ENCODE measurements at regions not wholly inside any gene's neighbourhood (a gene's known extent, or its start where the extent isn't known, plus 50 kb on each side); places are given as distances from the start of the nearest gene placed in this dataset.

DNA sequence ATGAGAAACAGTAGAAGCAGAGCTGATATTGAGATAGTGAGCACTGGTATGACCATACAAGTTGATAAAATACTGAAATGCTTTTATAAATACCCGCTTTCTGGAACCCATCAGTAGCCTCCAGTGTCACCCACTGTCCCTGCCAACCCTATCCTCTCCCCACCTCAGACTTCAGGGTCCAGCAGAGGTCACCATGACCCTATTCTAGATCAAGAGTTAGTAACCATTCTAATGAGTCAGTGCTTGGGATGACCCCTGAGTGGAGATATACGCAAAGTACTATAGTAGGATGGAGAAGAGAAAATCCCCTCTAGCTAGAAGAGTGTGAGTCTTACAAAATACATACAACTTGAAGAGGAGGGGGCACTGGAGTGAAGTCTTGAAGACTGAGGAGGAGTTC is 297.9 kb upstream of the BRINP1 start:
- intact Hi-C loops (cut with micrococcal nuclease) = no loop called here

DNA sequence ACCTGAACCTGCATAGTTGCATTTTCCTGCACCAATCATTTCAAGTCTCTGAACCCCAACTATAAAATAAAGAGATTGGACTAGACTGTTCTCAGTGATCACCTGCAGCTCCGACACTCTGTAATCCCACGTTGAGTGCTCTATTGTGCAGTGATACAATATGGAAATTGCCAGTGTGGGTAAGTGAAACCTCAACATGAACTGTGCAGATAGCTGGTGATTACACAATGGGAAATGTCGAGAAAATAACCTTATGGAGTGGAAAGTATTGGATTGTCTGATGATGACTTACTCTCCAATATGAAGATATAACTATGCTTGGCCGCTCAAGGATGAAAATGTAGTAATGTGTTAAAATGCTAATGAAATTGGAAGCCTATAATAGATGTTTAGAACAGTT is 293.1 kb upstream of the BRINP1 start:
- intact Hi-C loops (cut with micrococcal nuclease) = no loop called here

DNA sequence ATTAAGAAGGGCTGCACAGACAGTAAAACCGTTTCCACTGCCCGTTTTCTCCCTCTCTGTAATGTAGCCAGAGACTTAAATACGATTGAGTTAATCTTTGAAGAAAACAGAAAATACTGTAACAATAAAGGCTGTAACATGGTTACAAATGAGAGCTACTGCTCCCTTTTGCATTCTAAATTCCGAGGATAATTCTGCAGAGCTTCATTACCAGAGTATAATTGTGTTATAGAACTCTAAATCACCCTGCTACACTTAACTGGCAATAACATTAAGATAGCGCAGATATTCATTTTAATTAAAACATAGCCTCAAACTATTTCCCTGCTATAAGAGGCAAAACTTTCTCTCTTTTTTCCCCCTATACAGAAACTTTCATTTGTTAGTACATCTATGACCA is 283.7 kb upstream of the BRINP1 start:
- intact Hi-C loops (cut with micrococcal nuclease) = no loop called here

GRCh38 chr9:119649205-119649604 is 280.0 kb upstream of the BRINP1 start:
- intact Hi-C loops (cut with micrococcal nuclease) = no loop called here

- intact Hi-C loops (cut with micrococcal nuclease) = no loop called here
Observed at GRCh38 chr9:119639287-119639955, 270.2 kb upstream of the BRINP1 start.

DNA sequence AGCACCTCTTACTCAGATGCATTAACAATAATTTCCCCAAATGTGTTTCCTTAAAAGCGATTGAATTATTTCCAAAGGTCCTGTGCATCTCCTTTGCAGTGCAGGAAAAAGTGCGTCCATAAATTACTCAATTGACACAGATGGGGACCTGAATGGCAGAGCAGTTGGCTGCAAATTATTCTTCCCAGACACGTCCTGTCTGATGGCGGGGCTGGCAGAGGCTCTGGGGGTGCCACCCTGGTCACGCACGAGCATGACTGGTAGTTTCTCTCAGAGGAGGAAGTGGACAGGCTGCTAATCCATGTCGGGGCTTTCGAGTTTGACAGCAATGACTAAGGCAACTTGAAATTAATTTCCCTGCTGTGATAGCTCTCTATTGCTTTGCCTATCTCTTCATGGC is 264.8 kb upstream of the BRINP1 start:
- intact Hi-C loops (cut with micrococcal nuclease) = no loop called here

DNA sequence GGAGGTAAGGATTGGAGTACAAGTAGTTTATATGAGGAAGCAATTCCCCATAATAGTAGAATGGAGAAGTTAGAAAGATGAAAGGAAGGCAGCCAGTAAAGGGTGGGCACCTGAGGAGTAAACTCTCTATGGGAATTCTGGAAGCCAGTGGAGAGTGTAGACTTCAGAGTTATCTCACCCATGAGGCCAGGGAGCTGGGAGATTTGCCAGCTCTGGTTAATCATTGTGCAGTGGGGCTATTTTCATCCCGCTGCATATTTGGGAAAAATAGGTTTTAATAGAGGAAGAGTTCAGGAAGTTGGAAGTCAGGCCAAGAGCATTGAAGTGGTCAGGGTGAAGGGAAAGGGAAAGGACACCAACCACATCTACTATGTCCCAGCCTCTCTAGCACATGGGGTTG is 242.3 kb upstream of the BRINP1 start:
- intact Hi-C loops (cut with micrococcal nuclease) = no loop called here

DNA sequence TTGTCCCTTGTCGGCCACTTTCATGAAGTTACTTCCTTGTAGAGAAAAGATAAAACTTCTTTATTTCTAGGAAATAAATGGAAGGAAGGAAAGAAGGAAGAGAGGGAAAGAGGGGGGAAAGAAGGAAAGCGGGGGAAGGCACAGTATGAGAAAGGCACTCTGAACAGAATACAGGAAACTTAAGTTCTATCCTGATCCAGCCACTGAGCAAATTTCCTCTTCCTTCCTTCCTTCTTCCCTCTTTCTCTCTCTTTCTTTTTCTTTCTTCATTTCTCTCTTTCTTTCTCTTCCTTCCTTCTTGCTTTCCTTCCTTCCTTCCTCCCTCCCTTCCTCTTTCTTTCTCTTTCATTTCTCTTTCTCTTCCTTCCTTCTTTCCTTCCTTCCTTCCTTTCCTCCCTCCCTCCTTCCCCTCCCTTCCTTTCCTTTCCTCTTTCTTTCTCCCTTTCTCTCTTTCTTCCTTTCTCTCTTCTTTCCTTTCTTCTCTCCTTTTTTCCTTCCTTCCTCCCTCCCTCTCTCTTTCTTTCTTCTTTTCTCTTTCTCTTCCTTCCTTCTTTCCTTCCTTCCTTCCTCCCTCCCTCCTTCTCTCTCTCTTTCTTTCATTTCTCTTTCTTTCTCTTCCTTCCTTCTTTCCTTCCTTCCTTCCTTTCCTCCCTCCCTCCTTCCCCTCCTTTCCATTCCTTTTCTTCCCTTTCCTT is 240.2 kb upstream of the BRINP1 start:
- intact Hi-C loops (cut with micrococcal nuclease) = no loop called here

DNA sequence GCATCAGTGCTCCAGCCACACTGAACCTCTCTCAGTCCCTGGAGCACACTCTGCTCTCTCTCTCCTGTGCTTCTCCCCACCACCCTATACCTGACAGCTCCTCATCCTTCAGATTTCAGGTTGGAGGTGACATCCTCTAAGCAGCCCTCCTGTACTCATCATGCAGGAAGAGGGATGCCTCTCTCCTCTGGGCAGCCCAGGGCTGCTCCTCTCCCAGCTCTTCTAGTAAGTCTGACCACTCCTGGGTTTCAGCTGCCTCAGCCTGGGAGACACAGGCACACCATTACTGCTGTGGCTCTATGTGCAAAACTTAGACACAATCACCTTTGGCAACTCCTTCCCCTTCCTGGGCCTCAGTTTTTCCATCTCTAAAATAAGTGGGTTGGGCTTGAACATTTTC is 232.4 kb upstream of the BRINP1 start:
- intact Hi-C loops (cut with micrococcal nuclease) = no loop called here

DNA sequence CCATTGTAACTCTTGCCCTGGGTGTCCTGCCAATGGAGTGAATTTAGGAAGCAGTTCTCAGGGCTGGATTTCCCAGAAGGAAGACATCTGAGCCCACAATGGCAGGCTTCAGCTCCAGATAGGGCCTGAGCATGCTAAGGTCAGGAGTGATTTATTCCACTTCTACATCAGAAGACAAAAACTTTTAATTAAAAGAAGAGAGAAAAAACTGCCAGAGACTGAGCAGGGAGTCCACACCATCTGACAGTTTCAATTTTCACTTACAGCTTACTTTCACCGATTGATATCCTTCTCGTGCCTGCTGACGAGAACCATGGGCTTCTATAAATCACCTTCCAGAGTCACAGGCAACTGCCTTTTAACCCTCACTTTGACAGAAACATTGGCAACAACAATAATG is 228.3 kb upstream of the BRINP1 start:
- intact Hi-C loops (cut with micrococcal nuclease) = no loop called here

- intact Hi-C loops (cut with micrococcal nuclease) = no loop called here
Observed at GRCh38 chr9:119596703-119597102, 227.5 kb upstream of the BRINP1 start.

DNA sequence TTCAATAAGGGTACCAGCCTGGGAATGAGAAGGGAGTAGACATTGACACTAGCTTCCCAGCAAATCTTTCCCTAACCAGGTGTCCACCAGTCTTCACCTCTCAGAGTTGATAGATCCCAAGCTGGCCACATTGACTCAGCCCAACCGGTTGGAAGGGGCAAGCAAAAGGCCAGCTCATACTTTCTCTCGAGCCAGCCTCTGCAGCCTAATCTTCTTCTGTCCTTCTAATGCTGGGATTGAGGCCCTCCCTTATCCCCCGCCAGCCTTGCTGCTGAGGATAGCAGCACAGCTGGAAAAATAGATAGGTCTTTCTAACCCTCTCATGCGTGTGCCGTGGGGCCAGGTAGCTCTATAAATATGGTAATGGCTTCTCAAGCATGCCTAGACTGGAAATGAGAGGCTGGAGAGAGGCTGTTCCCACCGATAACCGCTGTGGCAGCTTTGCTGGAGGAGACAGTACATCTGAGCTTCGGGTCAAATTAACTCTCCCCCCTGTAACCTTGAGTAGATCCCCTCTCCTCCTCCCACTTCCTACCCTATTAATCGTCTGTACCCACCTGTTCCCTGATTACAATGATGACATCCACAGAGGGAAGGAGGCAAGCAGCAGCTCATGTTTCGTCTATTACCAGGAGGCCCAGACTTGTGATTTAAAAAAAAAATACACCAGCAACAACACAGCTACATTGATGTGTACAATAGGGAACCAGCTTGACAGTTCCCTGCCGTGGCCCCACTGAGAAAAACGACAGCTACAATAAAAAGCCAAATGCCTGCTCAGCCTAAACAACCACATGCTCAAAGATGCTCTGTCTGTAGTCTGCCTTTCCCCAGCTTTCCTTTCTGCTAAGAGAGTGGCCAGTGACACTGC is 219.9 kb upstream of the BRINP1 start:
- intact Hi-C loops (cut with micrococcal nuclease) = no loop called here

DNA sequence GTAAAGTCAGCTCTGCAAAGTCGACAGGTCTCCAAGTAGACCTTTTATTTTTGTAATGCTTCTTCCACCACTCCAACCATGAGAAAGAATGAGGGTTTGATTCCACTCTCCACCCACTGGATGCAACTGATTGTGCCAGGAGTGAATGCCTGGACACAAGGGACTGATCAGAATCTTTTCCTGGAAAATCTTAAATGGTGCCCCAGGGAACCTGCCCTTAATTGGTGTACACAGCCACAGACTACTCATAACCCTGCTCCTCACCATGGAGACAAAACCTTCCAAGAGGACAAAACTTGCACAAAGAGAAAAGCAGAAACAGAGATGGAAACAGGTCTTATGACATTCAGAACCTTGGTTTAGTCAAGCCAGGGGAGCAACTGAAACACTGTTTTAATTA is 208.6 kb upstream of the BRINP1 start:
- intact Hi-C loops (cut with micrococcal nuclease) = no loop called here

DNA sequence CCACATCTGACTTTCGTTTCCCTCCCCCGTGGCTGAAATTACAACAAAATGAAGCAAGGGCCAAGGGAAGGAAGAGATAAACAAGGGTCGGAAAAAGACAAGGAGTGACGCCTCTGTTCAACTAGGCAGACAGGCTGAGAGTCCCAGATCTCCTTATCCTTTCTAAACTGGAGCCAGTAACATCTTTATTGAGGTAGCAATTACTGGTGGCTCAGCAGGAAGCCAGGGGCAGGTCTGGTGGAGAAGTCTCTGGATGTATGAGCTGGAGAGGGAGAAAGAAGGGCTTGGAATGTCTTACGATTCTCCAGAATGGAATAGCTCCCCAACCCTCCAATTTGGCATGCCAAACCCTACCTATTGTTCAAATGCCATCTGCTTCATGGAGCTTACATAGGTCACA is 190.8 kb upstream of the BRINP1 start:
- intact Hi-C loops (cut with micrococcal nuclease) = loop anchor here (5.0 to 10.0 kb wide), 2 partner anchors 787 to 1915 kb away; no protein-coding TSS in a partner anchor

- intact Hi-C loops (cut with micrococcal nuclease) = loop anchor here (5.0 to 10.0 kb wide), 2 partner anchors 788 to 1914 kb away; no protein-coding TSS in a partner anchor
Observed at GRCh38 chr9:119559056-119559455, 189.8 kb upstream of the BRINP1 start.

GRCh38 chr9:119556129-119556875 is 187.1 kb upstream of the BRINP1 start:
- intact Hi-C loops (cut with micrococcal nuclease) = loop anchor here (1.0 to 10.0 kb wide), 3 partner anchors 791 to 1912 kb away; no protein-coding TSS in a partner anchor

DNA sequence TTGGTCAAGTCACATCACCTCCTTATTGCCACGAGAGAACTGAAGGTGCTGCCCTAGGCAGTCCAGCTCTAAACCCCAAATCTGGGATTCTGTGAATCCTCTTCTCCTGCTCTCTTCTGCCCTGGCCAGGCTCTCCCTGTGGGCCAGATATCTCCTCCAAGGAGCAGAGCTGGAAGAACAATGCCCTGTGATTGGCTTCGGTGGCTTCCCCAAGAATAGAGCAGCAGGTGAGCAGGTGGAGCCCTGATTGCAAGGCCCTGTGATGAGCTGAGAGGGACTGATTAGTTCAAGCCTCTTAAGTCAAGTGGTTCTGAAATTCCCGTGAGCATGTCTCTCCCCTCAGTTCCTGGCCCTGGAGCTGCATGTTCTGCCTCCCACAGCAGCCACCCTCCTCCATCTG is 175.3 kb upstream of the BRINP1 start:
- intact Hi-C loops (cut with micrococcal nuclease) = no loop called here

DNA sequence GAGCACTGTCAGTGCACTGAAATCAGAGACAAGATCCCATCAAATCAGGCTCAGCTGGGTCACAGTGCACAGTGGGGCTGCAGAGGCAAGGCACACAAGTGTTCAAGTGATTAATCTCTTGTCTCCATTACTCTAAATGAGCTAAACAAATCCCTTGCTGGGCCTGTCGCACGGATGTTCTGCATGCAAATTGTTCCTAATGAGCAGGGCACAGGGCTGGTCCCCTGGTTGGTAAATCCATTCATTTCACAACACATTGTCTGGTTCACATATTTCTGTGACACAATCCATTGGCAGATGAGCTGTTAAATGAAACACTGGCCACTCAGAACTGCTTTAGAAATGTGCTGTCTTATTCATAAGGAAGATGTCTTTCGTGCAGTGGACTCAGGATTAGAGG is 167.9 kb upstream of the BRINP1 start:
- intact Hi-C loops (cut with micrococcal nuclease) = no loop called here

DNA sequence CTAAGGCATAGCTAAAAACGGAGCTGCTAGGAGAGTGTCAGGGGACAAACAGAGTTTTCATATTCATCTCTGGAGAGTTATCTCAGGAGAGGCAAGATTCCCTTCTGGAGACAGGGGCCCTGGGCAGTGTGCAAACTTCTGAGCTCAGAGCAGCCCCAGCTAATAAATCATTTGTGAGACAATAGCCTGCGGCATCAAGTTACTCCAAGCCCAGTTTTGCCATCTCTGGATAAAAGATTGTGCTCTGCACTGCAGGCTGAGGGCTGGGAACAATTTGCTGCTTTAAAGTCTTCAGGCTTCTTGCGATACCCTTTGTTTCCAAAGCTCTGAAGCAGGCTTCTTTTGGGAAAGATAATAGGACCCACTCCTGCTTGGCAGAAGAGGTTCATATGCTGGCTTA is 164.3 kb upstream of the BRINP1 start:
- intact Hi-C loops (cut with micrococcal nuclease) = no loop called here

GRCh38 chr9:119526698-119527097 is 157.5 kb upstream of the BRINP1 start:
- intact Hi-C loops (cut with micrococcal nuclease) = no loop called here

- intact Hi-C loops (cut with micrococcal nuclease) = no loop called here
Observed at GRCh38 chr9:119523508-119523907, 154.3 kb upstream of the BRINP1 start.
